GM12892 (cell line): ENCODE measurements at regions not wholly inside any gene's neighbourhood (a gene's known extent, or its start where the extent isn't known, plus 50 kb on each side); places are given as distances from the start of the nearest gene placed in this dataset.

Experiments
- POLR2A ChIP-seq: IDR thresholded peaks from 2 replicates; pipeline ENCODE4 v1.6.1; 2011; ENCODE audit warnings: low read depth, low read length, control low read depth
- POLR2AphosphoS5 ChIP-seq: IDR thresholded peaks from 2 replicates; pipeline ENCODE4 v1.6.1; 2011; ENCODE audit warnings: low read depth, low read length, control low read depth
- TAF1 ChIP-seq: IDR thresholded peaks from 2 replicates; pipeline ENCODE4 v1.6.1; 2011; ENCODE audit warnings: low read depth, mild to moderate bottlenecking, control low read depth, low read length, borderline replicate concordance

- TF ChIP-seq POLR2AphosphoS5 (no peak), POLR2A (no peak), TAF1 (no peak)
These were observed 288.5 kb upstream of the CNR1 start for GRCh38 chr6:88454658-88455057.
